NCI-H1105 treated with DMSO at 0.1 percent for 48 hours (cell line): ENCODE measurements at regions not wholly inside any gene's neighbourhood (a gene's known extent, or its start where the extent isn't known, plus 50 kb on each side); places are given as distances from the start of the nearest gene placed in this dataset.
"Not testable (repeated sequence)": the region's sequence is repeated elsewhere in the genome, so short reads cannot be mapped to it uniquely, and the experiment has no call there.

ENCODE experiments used
- DNase-seq: peaks from one replicate; lab custom pipeline; 2025; lab: John Stamatoyannopoulos, UW

GRCh38 chr2:59254279-59254678 is 1013.2 kb upstream of the FANCL start:
- DNase-seq = no peak

- no peak for DNase-seq
Observed at GRCh38 chr2:59250307-59250677, 1009.2 kb upstream of the FANCL start.

GRCh38 chr2:59249441-59250306 is 1008.5 kb upstream of the FANCL start:
- peak; percentile 83 for DNase-seq

DNA sequence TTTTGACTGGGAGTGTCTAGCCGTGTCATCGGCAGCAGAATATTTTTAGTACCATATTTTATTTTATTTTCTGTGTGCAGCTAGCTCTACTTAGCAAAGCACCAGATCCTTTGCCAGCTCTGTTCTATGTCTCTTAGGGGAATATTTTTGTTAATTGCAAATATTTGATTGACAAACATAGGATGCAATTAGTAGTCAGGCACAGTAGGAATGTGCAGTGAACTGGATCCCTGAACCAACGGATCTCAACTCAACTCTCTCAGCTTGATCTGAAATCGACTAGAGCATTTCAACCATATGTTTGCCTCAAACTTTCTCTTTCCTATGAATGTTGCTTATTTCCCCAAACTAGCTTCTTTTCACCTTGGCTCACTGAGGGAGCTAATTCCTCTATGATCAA is 998.0 kb upstream of the FANCL start:
- DNase-seq = no peak

- DNase-seq = no peak
Observed at GRCh38 chr2:59237311-59237710, 996.2 kb upstream of the FANCL start.

DNA sequence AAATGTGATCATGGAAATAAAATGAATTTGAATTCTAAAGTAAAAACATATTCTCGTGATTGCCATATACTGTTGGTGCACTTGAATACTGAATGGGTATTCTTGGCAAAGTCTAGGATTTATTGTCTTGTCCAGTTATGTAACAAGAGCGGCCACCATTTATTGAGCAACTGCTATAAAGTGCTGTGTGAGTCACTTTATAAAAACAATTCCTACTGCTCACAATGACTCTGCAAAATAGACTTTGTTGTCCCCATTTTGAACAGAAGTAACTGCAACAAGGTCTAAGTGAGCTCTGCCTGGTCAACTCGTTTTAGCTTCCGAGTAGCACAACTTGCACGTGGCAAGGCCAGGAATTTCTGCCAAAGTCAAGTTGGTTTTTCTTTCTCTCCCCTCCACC is 995.6 kb upstream of the FANCL start:
- DNase-seq = no peak

- DNase-seq = no peak
Observed at GRCh38 chr2:59233920-59234319, 992.8 kb upstream of the FANCL start.

DNA sequence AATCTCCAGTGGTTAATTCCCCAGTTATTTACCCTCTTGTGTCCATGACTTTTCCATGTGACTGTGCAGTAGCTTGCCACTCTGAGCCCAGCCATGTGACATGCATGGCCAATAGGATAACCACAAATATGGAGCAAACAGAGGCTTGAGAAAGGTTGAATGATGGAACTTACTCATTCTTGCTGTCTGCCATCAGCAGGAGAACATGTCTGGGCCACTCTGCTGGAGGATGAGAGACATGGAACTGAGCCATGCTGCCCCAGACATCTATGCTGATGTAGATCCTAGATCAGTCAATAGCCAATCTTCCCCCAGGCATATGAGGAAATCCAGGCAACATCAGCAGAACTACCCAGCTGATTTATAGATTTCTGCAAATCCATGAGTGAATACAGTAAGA is 992.3 kb upstream of the FANCL start:
- DNase-seq = no peak

- no peak for DNase-seq
Observed at GRCh38 chr2:59232394-59233165, 991.5 kb upstream of the FANCL start.

GRCh38 chr2:59226362-59226761 is 985.2 kb upstream of the FANCL start:
- not testable (repeated sequence) for DNase-seq

DNA sequence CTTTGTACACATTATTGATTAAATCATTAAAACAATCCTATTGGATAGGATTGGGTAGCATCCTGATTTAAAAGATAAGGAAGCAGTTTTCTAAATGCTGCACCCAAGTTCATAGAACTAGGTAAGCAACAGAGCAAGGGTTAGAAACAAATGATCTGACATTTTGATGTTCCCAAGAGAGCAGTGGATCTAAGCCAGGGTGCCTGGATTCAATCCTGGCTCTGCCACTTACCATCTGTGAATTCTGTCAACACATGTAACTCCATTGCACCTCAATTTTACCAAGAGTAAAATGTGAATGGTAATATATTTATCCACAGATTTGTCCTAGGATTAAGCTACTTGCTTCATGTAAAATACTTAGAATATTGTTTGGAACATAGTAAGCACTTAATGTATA is 982.6 kb upstream of the FANCL start:
- no peak for DNase-seq

- DNase-seq = no peak
Observed at GRCh38 chr2:59217360-59217759, 976.2 kb upstream of the FANCL start.

DNA sequence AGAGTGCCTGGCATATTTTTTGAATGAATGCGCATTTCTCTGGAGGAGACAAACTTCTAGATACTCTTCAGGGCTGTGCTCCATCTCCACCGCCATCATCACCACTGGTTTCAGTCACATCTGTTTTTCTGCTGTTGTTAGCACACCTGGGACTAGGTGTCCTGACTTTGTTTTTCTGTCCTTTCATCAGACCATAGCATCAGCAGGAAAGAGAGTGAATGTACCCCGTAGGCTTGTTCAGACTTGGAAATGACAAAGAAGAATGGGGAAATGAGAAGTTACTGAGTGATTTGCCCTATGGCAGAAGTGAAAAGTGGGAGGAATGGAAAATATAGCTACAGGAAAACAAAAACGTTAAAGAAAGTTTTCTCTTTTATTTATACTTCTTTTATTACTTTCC is 965.2 kb upstream of the FANCL start:
- no peak for DNase-seq

GRCh38 chr2:59204040-59204439 is 962.9 kb upstream of the FANCL start:
- no peak for DNase-seq

DNA sequence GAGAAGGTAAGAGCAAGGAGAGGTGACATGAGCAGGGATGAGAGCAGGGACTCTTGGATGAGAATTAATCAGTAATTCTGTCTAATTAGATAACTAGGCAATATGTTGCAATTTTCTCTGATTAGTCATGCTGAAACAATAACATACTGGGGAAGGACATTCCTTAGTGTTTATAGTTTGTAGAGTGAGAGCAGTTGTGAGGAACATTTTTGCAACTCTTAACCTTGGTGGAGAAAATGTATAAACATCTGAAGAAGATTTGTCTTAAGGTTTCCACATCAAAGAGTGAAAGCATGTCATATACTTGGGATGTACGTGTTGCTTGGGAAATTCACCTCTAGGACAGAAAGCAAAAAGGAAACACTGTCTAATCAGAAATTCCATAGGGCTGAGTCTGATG is 955.4 kb upstream of the FANCL start:
- no peak for DNase-seq

GRCh38 chr2:59195851-59196250 is 954.7 kb upstream of the FANCL start:
- no peak for DNase-seq

GRCh38 chr2:59191781-59192180 is 950.7 kb upstream of the FANCL start:
- no peak for DNase-seq

DNA sequence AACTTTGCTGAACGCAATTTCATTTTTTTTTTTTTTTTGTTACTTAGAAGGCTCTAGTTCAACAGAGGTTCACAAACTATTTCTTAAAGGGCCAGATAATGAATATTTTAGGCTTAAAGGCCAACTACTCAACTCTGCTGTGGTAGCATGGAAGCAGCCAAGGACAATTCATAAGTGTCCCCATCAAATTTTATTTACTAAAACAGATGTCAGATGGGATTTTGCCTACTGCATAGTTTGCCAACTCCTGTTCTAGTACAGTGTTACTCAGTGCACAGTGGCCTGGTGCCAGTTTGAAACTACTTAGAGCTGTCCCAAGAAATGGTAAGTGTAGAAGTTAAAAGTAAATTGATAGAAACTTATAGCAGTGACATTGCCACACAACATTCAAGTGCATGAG is 949.4 kb upstream of the FANCL start:
- no peak for DNase-seq

GRCh38 chr2:59184276-59185020 is 943.3 kb upstream of the FANCL start:
- DNase-seq = no peak

GRCh38 chr2:59183070-59183469 is 941.9 kb upstream of the FANCL start:
- no peak for DNase-seq

DNA sequence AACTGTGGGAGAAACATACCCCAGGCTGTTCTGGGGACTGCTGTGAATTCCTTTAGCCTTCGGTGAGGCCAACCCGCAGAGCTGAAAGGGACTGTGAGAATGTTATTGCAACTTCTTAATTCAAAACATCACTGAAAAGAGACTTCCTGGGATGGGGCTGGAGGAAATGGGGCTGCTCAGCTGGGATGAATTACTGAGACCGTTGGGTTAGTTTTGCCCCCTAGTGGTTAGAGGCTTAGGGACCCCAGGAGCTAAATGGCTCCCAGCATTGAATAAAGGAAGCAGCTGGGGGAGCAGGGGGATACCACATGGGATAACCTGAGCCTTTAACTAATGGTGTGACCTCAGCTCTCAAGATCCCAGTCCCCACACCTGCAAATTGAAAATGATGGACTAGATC is 941.1 kb upstream of the FANCL start:
- DNase-seq = peak; percentile 5

GRCh38 chr2:59181347-59181746 is 940.2 kb upstream of the FANCL start:
- DNase-seq = no peak

- DNase-seq = no peak
Observed at GRCh38 chr2:59180621-59181020, 939.5 kb upstream of the FANCL start.
